Mucosa of descending colon (tissue), 3 donors: ENCODE measurements at regions not wholly inside any gene's neighbourhood (a gene's known extent, or its start where the extent isn't known, plus 50 kb on each side); places are given as distances from the start of the nearest gene placed in this dataset.

Experiments used
- ATAC-seq: fragments of 200-7000 bp; cut with Tn5 transposase; one replicate; pipeline ENCODE4 v1.9.1; 2020; ENCODE audit warnings: mild to moderate bottlenecking, moderate library complexity
- DNase-seq, 3 donors: peaks; one replicate each; pipeline ENCODE4 v3.0.0-alpha.2; 2020
- H3K36me3 ChIP-seq: fragments of 200-600 bp; one replicate; pipeline ENCODE4 v1.8.0; 2021; ENCODE audit warnings: low read depth, mild to moderate bottlenecking
- H3K4me1 ChIP-seq: fragments of 200-600 bp; one replicate; pipeline ENCODE4 v1.8.0; 2021; ENCODE audit warnings: low read depth, mild to moderate bottlenecking
- H3K4me3 ChIP-seq: fragments of 200-600 bp; one replicate; pipeline ENCODE4 v1.8.0; 2021; ENCODE audit warnings: mild to moderate bottlenecking
- H3K9me3 ChIP-seq: fragments of 200-600 bp; one replicate; pipeline ENCODE4 v1.8.0; 2021; ENCODE audit warnings: mild to moderate bottlenecking
- CTCF ChIP-seq: fragments of 200-600 bp; IDR thresholded peaks from one replicate; pipeline ENCODE4 v1.8.0; 2022; ENCODE audit warnings: antibody characterized with exemption, mild to moderate bottlenecking
- intact Hi-C, 2 donors: fragments of 100-400 bp; cut with DNase I in 1 of 2; cut with micrococcal nuclease in 1 of 2; formaldehyde crosslinking; loops; one replicate each; pipeline versions ENCODE4 v1.11.0 to v1.11.1; 2022; cut with DNase I, micrococcal nuclease
- donor health status: DM: no; HTN: no; CAD: no; lungs with moderate emphysema.
- donor health status: DM: no; HTN: no; CAD: no.
- donor health status: DM: no; HTN: yes; CAD: no.

GRCh38 chr3:75014008-75014407, 399.5 kb upstream of the CNTN3 start:
- no peaks in the 10 kb centered on the region for H3K36me3 ChIP-seq
- H3K9me3 ChIP-seq: no peaks in the 10 kb centered on the region
- TF ChIP-seq CTCF: no peak
- no peak overlapping the region for H3K4me3 ChIP-seq
- DNase-seq: no peak
- intact Hi-C loops: no loop called here
- ATAC-seq: no peak
- H3K4me1 ChIP-seq: no peaks in the 10 kb centered on the region

GRCh38 chr3:75015280-75015679, 400.8 kb upstream of the CNTN3 start:
- ATAC-seq (no peak), DNase-seq (no peak)
- no peaks in the 10 kb centered on the region for H3K9me3 ChIP-seq
- H3K4me3 ChIP-seq: no peak overlapping the region
- intact Hi-C loops: no loop called here
- no peak for TF ChIP-seq CTCF
- H3K4me1 ChIP-seq: no peaks in the 10 kb centered on the region
- H3K36me3 ChIP-seq: no peaks in the 10 kb centered on the region

GRCh38 chr3:75035146-75035545, 420.7 kb upstream of the CNTN3 start:
- H3K4me3 ChIP-seq: no peak overlapping the region
- no peaks in the 10 kb centered on the region for H3K36me3 ChIP-seq
- no peaks in the 10 kb centered on the region for H3K4me1 ChIP-seq
- no peak for TF ChIP-seq CTCF
- ATAC-seq: no peak
- no peaks in the 10 kb centered on the region for H3K9me3 ChIP-seq
- no peak for DNase-seq
- intact Hi-C loops: no loop called here

- H3K4me3 ChIP-seq: no peak overlapping the region
- H3K4me1 ChIP-seq: no peaks in the 10 kb centered on the region
- no peak for TF ChIP-seq CTCF
- ATAC-seq: no peak
- H3K36me3 ChIP-seq: no peaks in the 10 kb centered on the region
- intact Hi-C loops: no loop called here
- DNase-seq: no peak
- H3K9me3 ChIP-seq: peaks cover 5% of the 10 kb centered on the region
Observed at GRCh38 chr3:75042941-75043340, 428.5 kb upstream of the CNTN3 start.

GRCh38 chr3:75048650-75049049, 434.2 kb upstream of the CNTN3 start:
- H3K4me1 ChIP-seq: no peaks in the 10 kb centered on the region
- no peaks in the 10 kb centered on the region for H3K36me3 ChIP-seq
- DNase-seq: no peak
- ATAC-seq: no peak
- intact Hi-C loops: no loop called here
- H3K9me3 ChIP-seq: peaks cover 5% of the 10 kb centered on the region
- TF ChIP-seq CTCF: no peak
- H3K4me3 ChIP-seq: no peak overlapping the region

GRCh38 chr3:75049533-75049932, 435.1 kb upstream of the CNTN3 start:
- Histone ChIP-seq H3K36me3 (no peaks in the 10 kb centered on the region), H3K4me1 (no peaks in the 10 kb centered on the region), H3K9me3 (peaks cover 3% of the 10 kb centered on the region), H3K4me3 (no peak overlapping the region)
- no peak for TF ChIP-seq CTCF
- ATAC-seq: no peak
- intact Hi-C loops: no loop called here
- DNase-seq: no peak
